ENCODE measurements at regions not wholly inside any gene's neighbourhood (a gene's known extent, or its start where the extent isn't known, plus 50 kb on each side); places are given as distances from the start of the nearest gene placed in this dataset.

GRCh38 chr12:87793131-87793530 is 236.1 kb downstream of the C12orf50 start:
- Histone ChIP-seq H3K27me3 (ENCODE audit: control insufficient read depth in 1 of 2, insufficient read depth in 2 of 2, low read length in 2 of 2) (no peaks in the 10 kb centered on the region), H3K4me3 (ENCODE audit: low read length in 2 of 2) (no peak overlapping the region), H3K36me3 (ENCODE audit: control insufficient read depth in 2 of 2, insufficient read depth in 2 of 2, low read length in 2 of 2) (no peaks in the 10 kb centered on the region), H3K9me3 (ENCODE audit: control insufficient read depth in 2 of 2, low read length in 2 of 2) (no peaks in the 10 kb centered on the region), H3K9ac (ENCODE audit: low read length in 2 of 2) (no peak overlapping the region), H3K27ac (ENCODE audit: low read length) (no peak overlapping the region), H3K4me1 (ENCODE audit: control insufficient read depth, insufficient read depth, low read length) (no peaks in the 10 kb centered on the region)

- H3K27ac ChIP-seq (ENCODE audit: low read length): no peak overlapping the region
- no peaks in the 10 kb centered on the region for H3K27me3 ChIP-seq (ENCODE audit: control insufficient read depth in 1 of 2, insufficient read depth in 2 of 2, low read length in 2 of 2)
- H3K9me3 ChIP-seq (ENCODE audit: control insufficient read depth in 2 of 2, low read length in 2 of 2): no peaks in the 10 kb centered on the region
- H3K36me3 ChIP-seq (ENCODE audit: control insufficient read depth in 2 of 2, insufficient read depth in 2 of 2, low read length in 2 of 2): no peaks in the 10 kb centered on the region
- no peak overlapping the region for H3K4me3 ChIP-seq (ENCODE audit: low read length in 2 of 2)
- H3K4me1 ChIP-seq (ENCODE audit: control insufficient read depth, insufficient read depth, low read length): no peaks in the 10 kb centered on the region
- H3K9ac ChIP-seq (ENCODE audit: low read length in 2 of 2): no peak overlapping the region
These were observed 244.9 kb downstream of the C12orf50 start for GRCh38 chr12:87784350-87784749.

- Histone ChIP-seq H3K27ac (ENCODE audit: low read length) (no peak overlapping the region), H3K4me1 (ENCODE audit: control insufficient read depth, insufficient read depth, low read length) (no peaks in the 10 kb centered on the region), H3K9ac (ENCODE audit: low read length in 2 of 2) (no peak overlapping the region), H3K4me3 (ENCODE audit: low read length in 2 of 2) (no peak overlapping the region), H3K9me3 (ENCODE audit: control insufficient read depth in 2 of 2, low read length in 2 of 2) (no peaks in the 10 kb centered on the region), H3K36me3 (ENCODE audit: control insufficient read depth in 2 of 2, insufficient read depth in 2 of 2, low read length in 2 of 2) (no peaks in the 10 kb centered on the region), H3K27me3 (ENCODE audit: control insufficient read depth in 1 of 2, insufficient read depth in 2 of 2, low read length in 2 of 2) (no peaks in the 10 kb centered on the region)
These were observed 245.7 kb downstream of the C12orf50 start for GRCh38 chr12:87783467-87783866.

- H3K36me3 ChIP-seq (ENCODE audit: control insufficient read depth in 2 of 2, insufficient read depth in 2 of 2, low read length in 2 of 2): no peaks in the 10 kb centered on the region
- no peak overlapping the region for H3K27ac ChIP-seq (ENCODE audit: low read length)
- H3K9ac ChIP-seq (ENCODE audit: low read length in 2 of 2): no peak overlapping the region
- H3K27me3 ChIP-seq (ENCODE audit: control insufficient read depth in 1 of 2, insufficient read depth in 2 of 2, low read length in 2 of 2): no peaks in the 10 kb centered on the region
- no peaks in the 10 kb centered on the region for H3K9me3 ChIP-seq (ENCODE audit: control insufficient read depth in 2 of 2, low read length in 2 of 2)
- no peaks in the 10 kb centered on the region for H3K4me1 ChIP-seq (ENCODE audit: control insufficient read depth, insufficient read depth, low read length)
- H3K4me3 ChIP-seq (ENCODE audit: low read length in 2 of 2): no peak overlapping the region
These were observed 246.4 kb downstream of the C12orf50 start for GRCh38 chr12:87782838-87783237.

- H3K36me3 ChIP-seq (ENCODE audit: control insufficient read depth in 2 of 2, insufficient read depth in 2 of 2, low read length in 2 of 2): no peaks in the 10 kb centered on the region
- H3K27me3 ChIP-seq (ENCODE audit: control insufficient read depth in 1 of 2, insufficient read depth in 2 of 2, low read length in 2 of 2): no peaks in the 10 kb centered on the region
- no peak overlapping the region for H3K27ac ChIP-seq (ENCODE audit: low read length)
- H3K9me3 ChIP-seq (ENCODE audit: control insufficient read depth in 2 of 2, low read length in 2 of 2): no peaks in the 10 kb centered on the region
- H3K4me1 ChIP-seq (ENCODE audit: control insufficient read depth, insufficient read depth, low read length): no peaks in the 10 kb centered on the region
- H3K4me3 ChIP-seq (ENCODE audit: low read length in 2 of 2): no peak overlapping the region
- no peak overlapping the region for H3K9ac ChIP-seq (ENCODE audit: low read length in 2 of 2)
These were observed 249.2 kb downstream of the C12orf50 start for GRCh38 chr12:87779858-87780498.

GRCh38 chr12:87779016-87779415 is 250.2 kb downstream of the C12orf50 start:
- no peaks in the 10 kb centered on the region for H3K36me3 ChIP-seq (ENCODE audit: control insufficient read depth in 2 of 2, insufficient read depth in 2 of 2, low read length in 2 of 2)
- no peaks in the 10 kb centered on the region for H3K27me3 ChIP-seq (ENCODE audit: control insufficient read depth in 1 of 2, insufficient read depth in 2 of 2, low read length in 2 of 2)
- H3K4me1 ChIP-seq (ENCODE audit: control insufficient read depth, insufficient read depth, low read length): no peaks in the 10 kb centered on the region
- H3K9me3 ChIP-seq (ENCODE audit: control insufficient read depth in 2 of 2, low read length in 2 of 2): no peaks in the 10 kb centered on the region
- no peak overlapping the region for H3K9ac ChIP-seq (ENCODE audit: low read length in 2 of 2)
- no peak overlapping the region for H3K4me3 ChIP-seq (ENCODE audit: low read length in 2 of 2)
- no peak overlapping the region for H3K27ac ChIP-seq (ENCODE audit: low read length)

GRCh38 chr12:87778065-87778464 is 251.1 kb downstream of the C12orf50 start:
- Histone ChIP-seq H3K27me3 (ENCODE audit: control insufficient read depth in 1 of 2, insufficient read depth in 2 of 2, low read length in 2 of 2) (no peaks in the 10 kb centered on the region), H3K4me3 (ENCODE audit: low read length in 2 of 2) (no peak overlapping the region), H3K9me3 (ENCODE audit: control insufficient read depth in 2 of 2, low read length in 2 of 2) (no peaks in the 10 kb centered on the region)

GRCh38 chr12:87775784-87776183 is 253.4 kb downstream of the C12orf50 start:
- Histone ChIP-seq H3K27ac (ENCODE audit: low read length) (no peak overlapping the region), H3K9ac (ENCODE audit: low read length in 2 of 2) (no peak overlapping the region), H3K36me3 (ENCODE audit: control insufficient read depth in 2 of 2, insufficient read depth in 2 of 2, low read length in 2 of 2) (no peaks in the 10 kb centered on the region), H3K4me1 (ENCODE audit: control insufficient read depth, insufficient read depth, low read length) (no peaks in the 10 kb centered on the region), H3K9me3 (ENCODE audit: control insufficient read depth in 2 of 2, low read length in 2 of 2) (no peaks in the 10 kb centered on the region), H3K4me3 (ENCODE audit: low read length in 2 of 2) (no peak overlapping the region), H3K27me3 (ENCODE audit: control insufficient read depth in 1 of 2, insufficient read depth in 2 of 2, low read length in 2 of 2) (no peaks in the 10 kb centered on the region)

More at GRCh38 chr12:87778065-87778464, 251.1 kb downstream of the C12orf50 start:
- H3K4me1 ChIP-seq (ENCODE audit: control insufficient read depth, insufficient read depth, low read length): no peaks in the 10 kb centered on the region
- no peak overlapping the region for H3K27ac ChIP-seq (ENCODE audit: low read length)
- no peak overlapping the region for H3K9ac ChIP-seq (ENCODE audit: low read length in 2 of 2)
- H3K36me3 ChIP-seq (ENCODE audit: control insufficient read depth in 2 of 2, insufficient read depth in 2 of 2, low read length in 2 of 2): no peaks in the 10 kb centered on the region

- H3K9ac ChIP-seq (ENCODE audit: low read length in 2 of 2): no peak overlapping the region
- no peaks in the 10 kb centered on the region for H3K4me1 ChIP-seq (ENCODE audit: control insufficient read depth, insufficient read depth, low read length)
- no peak overlapping the region for H3K4me3 ChIP-seq (ENCODE audit: low read length in 2 of 2)
- H3K27ac ChIP-seq (ENCODE audit: low read length): no peak overlapping the region
- no peaks in the 10 kb centered on the region for H3K9me3 ChIP-seq (ENCODE audit: control insufficient read depth in 2 of 2, low read length in 2 of 2)
- H3K27me3 ChIP-seq (ENCODE audit: control insufficient read depth in 1 of 2, insufficient read depth in 2 of 2, low read length in 2 of 2): no peaks in the 10 kb centered on the region
- no peaks in the 10 kb centered on the region for H3K36me3 ChIP-seq (ENCODE audit: control insufficient read depth in 2 of 2, insufficient read depth in 2 of 2, low read length in 2 of 2)
These were observed 254.2 kb downstream of the C12orf50 start for GRCh38 chr12:87775051-87775450.

- no peak overlapping the region for H3K9ac ChIP-seq (ENCODE audit: low read length in 2 of 2)
- no peak overlapping the region for H3K27ac ChIP-seq (ENCODE audit: low read length)
- H3K27me3 ChIP-seq (ENCODE audit: control insufficient read depth in 1 of 2, insufficient read depth in 2 of 2, low read length in 2 of 2): no peaks in the 10 kb centered on the region
These were observed 256.8 kb downstream of the C12orf50 start for GRCh38 chr12:87772401-87772800.

GRCh38 chr12:87768501-87769287 is 260.5 kb downstream of the C12orf50 start:
- H3K4me3 ChIP-seq (ENCODE audit: low read length in 2 of 2): no peak overlapping the region
- H3K36me3 ChIP-seq (ENCODE audit: control insufficient read depth in 2 of 2, insufficient read depth in 2 of 2, low read length in 2 of 2): no peaks in the 10 kb centered on the region
- no peaks in the 10 kb centered on the region for H3K9me3 ChIP-seq (ENCODE audit: control insufficient read depth in 2 of 2, low read length in 2 of 2)
- H3K9ac ChIP-seq (ENCODE audit: low read length in 2 of 2): no peak overlapping the region
- no peaks in the 10 kb centered on the region for H3K4me1 ChIP-seq (ENCODE audit: control insufficient read depth, insufficient read depth, low read length)
- H3K27me3 ChIP-seq (ENCODE audit: control insufficient read depth in 1 of 2, insufficient read depth in 2 of 2, low read length in 2 of 2): no peaks in the 10 kb centered on the region
- no peak overlapping the region for H3K27ac ChIP-seq (ENCODE audit: low read length)

More at GRCh38 chr12:87772401-87772800, 256.8 kb downstream of the C12orf50 start:
- Histone ChIP-seq H3K36me3 (ENCODE audit: control insufficient read depth in 2 of 2, insufficient read depth in 2 of 2, low read length in 2 of 2) (no peaks in the 10 kb centered on the region), H3K4me3 (ENCODE audit: low read length in 2 of 2) (no peak overlapping the region), H3K9me3 (ENCODE audit: control insufficient read depth in 2 of 2, low read length in 2 of 2) (no peaks in the 10 kb centered on the region), H3K4me1 (ENCODE audit: control insufficient read depth, insufficient read depth, low read length) (no peaks in the 10 kb centered on the region)

All from stomach smooth muscle (tissue), 2 donors.